NK-92 (cell line): ENCODE measurements at regions not wholly inside any gene's neighbourhood (a gene's known extent, or its start where the extent isn't known, plus 50 kb on each side); places are given as distances from the start of the nearest gene placed in this dataset.

ENCODE experiments used
- DNase-seq: peaks from one replicate; lab custom pipeline; 2025; ENCODE audit not compliant: unreplicated experiment; lab: John Stamatoyannopoulos, UW

DNA sequence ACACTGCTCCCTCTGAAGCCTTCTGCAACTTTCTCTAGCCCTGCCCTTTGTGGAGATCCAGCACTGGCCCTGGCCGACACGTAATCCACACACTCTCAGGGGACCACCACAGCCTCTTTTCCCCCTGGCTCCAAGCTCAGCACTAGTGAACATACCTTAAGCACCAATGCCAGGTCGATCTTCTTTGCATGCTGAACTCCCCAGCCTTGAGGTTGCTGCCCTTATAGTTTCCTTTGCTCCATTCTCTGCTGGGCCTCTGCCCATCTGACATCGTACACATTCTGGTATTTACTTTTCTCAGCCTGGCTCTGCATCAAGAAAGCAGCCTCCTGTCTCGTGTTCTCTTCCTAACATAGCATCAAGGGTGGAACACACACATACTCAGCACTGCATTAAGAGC is 361.5 kb downstream of the LPIN1 start:
- DNase-seq: no peak

- no peak for DNase-seq
These were observed 363.1 kb downstream of the LPIN1 start for GRCh38 chr2:12109363-12110017.

- no peak for DNase-seq
These were observed 363.6 kb downstream of the LPIN1 start for GRCh38 chr2:12110074-12110473.

GRCh38 chr2:12110481-12110880 is 364.0 kb downstream of the LPIN1 start:
- DNase-seq: no peak

GRCh38 chr2:12113412-12113811 is 367.0 kb downstream of the LPIN1 start:
- no peak for DNase-seq

DNA sequence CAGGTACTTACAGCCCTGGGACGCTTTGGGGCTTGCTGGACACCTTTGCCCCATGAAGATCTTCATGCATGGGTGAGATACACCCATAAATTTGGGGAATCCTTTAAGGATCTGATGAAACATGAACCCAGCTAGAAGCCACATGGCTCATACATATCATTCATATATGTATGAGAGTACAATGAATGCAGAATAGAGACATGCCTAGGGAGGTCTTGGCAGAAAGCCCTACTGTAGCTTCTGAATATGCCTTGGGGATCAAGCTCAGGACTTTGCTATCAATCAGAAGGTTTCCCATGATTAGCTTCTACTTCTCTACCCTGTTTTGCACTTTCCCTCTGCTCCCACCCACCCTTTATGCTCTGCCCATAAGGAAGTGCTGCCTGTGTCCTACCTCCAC is 368.4 kb downstream of the LPIN1 start:
- no peak for DNase-seq

- no peak for DNase-seq
These were observed 369.9 kb downstream of the LPIN1 start for GRCh38 chr2:12116228-12116750.

GRCh38 chr2:12119841-12120240 is 373.4 kb downstream of the LPIN1 start:
- no peak for DNase-seq

- DNase-seq: no peak
These were observed 374.1 kb downstream of the LPIN1 start for GRCh38 chr2:12120281-12121150.

DNA sequence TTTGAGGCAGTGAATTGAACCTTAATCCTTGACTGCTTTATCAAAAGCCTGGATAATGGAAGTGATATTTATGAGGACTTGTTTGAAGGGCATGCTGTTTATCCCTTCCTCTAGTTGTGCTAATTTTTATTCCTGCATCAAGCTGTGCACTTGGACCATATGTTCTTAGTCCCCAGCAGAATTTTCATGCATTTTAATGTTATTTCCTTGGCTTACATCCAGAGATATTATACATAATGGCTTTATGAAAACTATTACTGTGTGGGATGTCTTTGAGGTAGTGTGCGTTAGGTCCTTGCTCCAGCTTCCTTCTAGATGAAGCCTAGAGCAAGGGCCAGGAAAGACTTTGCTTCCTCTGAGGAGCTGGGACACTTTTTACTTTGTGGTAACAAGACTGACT is 378.4 kb downstream of the LPIN1 start:
- DNase-seq: no peak

DNA sequence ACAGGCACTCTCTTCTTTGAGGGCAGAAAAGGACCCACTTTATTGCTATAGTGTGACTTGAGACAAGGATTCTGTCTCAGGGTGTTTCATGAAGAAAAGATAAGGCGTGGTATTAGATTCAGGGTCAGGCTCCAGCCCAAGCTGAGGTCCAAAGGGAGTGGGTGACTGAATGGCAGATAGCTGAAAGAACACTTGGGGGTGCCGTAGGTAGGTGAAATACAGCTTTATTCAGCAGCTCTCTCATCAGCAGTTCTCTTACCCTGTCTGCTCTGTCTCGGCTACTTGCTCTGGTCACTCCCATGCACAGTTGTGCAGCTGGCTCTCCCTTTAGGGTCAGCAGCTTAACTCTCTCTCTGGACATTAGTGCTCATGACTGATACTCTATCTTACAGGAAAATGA is 379.9 kb downstream of the LPIN1 start:
- no peak for DNase-seq

GRCh38 chr2:12127638-12128037 is 381.2 kb downstream of the LPIN1 start:
- no peak for DNase-seq

DNA sequence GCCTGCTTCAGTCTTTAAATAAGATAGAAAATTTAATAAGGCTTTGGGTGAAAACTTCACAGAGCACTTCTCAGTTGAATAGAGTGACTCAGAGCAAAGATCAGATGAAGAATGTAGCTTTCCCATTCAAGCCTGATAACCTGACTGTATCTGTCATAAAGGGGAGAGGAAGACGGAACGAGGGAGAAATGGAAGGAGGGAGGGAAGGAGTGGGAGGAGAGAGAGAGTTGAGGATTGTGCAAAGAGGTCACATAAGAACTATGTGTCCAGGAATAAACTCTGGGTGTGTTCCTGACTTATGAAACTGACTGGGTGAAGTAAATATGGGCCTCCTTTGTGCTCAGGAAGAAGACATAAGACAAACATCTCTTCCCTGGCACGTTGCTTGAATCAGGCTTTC is 385.5 kb downstream of the LPIN1 start:
- DNase-seq: no peak

DNA sequence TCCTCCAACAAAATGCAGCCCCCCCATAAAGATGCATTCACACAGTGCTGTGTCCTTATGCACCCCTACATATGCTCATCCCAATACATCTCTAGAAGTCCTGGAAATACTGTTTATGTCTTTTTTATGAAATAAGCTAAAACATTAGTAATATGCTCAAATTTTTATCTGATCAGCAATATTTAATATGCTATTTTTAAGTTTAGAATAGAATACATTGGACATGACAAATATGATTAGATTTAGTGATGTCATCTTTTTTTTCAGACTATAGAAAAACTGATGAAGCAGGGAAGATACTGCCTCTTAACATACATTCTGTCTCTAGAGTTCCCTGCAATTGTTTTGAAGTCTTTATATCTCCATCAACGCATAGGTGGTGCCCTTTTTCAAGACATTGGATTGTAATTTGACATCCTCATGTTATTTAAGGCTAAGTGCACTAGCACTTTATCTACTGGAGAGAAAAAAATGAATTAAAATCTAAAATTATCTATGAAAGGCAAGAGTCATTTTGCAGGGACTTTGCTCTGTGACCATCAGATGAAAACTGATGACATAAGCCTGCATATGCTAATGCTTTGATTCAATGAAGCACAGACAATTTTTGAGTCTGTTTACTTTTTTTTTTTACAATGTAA is 395.3 kb downstream of the LPIN1 start:
- no peak for DNase-seq

GRCh38 chr2:12151716-12152115 is 405.3 kb downstream of the LPIN1 start:
- no peak for DNase-seq

DNA sequence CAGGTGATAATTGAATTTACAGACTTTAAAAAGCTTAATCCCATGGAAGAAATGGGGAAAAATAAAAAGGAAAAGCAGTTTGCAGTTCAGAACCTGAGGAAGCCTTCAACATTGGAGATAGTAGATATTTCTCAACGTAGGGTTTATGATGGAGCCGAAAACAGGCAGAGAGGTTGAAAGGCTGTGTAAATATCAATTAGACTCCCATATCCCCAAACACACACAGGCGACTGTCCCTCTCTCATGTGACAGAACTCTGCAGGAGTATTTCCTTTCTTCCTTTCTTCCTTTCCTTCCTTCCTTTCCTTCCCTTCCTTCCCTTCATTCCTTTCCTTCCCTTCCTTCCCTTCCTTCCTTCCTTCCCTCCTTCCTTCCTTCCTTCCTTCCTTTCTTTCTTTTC is 406.5 kb downstream of the LPIN1 start:
- DNase-seq: no peak

DNA sequence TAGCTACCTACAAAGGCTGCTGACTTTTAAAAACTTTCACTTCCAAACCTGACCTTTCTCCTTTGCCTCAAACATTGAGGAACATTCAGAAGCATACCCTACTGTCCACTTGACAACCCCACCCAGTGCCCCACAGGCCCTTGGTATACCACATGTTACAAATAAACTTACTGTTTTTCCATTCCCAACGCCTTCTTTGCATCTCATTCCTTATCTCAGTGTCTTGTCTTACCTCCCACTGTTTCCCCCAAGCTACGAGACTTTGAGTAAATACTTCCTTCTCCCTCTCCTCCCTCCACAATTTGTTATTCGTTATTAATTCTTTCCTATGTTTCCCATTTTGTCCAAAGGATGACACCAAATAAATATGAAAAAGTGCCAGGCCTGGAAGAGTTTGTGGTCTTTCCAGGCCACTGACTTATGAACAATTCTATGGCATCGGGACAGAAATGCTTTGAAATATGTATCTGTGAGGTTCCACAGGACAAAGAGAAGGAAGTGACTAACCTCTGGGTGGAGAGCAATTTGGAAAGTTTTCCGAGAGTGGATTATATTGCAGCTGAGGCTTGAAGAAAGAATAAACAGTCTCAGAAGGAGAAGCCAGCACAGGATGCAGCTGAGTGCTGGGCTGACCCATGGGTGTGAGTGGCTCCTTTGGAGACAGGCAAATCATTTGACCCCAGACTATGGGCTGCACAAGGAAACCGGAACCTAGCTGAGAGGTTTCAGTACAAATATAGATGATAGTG is 409.0 kb downstream of the LPIN1 start:
- no peak for DNase-seq

- no peak for DNase-seq
These were observed 409.9 kb downstream of the LPIN1 start for GRCh38 chr2:12156349-12156748.

DNA sequence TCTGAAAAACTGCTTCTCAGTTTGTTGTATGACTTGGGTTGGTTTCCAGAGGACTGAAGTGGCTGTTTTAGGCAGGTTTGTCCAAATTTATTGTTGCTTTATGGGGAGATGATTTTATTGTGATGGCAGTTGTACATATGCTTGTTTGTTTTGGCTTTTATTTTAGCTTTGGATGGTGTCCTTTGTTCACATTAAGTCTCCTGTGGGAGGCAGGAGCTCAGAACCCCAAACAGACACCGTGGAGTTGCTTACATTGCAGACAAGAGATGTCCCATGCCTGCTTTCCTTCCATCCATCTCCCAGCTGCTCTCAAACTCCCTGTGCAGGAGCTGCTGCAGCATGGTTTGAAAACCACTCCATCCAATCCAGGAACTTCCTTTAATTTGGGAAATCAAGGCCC is 414.7 kb downstream of the LPIN1 start:
- DNase-seq: no peak

DNA sequence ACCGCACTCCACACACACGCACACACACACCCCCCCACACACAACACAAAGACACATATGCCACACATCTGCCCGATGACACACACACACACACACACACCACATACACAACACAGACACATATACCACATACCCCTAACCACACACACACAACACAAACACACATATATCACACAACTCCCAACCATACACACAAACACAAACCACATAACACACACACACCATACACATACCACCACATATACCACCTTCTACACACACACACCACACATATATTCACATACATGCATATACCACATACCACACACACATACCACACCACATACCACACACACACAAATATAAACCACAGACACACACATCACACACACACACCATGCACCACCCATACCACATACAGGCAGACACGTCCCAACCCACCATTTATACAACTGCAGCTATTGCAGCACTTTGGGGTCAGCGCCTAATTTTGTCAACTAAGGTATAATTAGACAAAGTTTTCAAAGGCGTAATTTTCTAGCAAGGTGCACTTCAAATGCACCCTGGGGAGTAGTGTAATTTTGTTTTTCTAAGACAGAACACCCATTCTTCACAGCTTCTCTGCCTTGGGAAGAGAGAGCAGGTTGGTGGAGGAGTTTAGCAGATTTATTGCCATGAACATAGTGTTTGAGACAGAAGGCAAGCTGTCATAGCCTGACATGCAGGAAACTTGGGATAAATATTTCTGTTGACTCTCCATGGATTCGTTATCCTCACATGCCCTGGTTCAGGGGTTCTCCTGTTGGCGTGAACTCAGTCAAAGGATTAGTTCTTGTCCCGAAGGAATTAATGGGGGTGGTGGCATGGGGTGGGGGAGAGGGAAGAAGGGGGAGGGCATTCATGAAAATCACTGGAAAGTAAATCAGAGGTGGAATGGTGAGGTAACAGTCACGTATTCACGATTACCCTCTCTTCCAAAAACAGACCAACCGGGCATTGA is 416.1 kb downstream of the LPIN1 start:
- DNase-seq: no peak
